ENCODE measurements at regions not wholly inside any gene's neighbourhood (a gene's known extent, or its start where the extent isn't known, plus 50 kb on each side); places are given as distances from the start of the nearest gene placed in this dataset.
"Not testable (repeated sequence)": the region's sequence is repeated elsewhere in the genome, so short reads cannot be mapped to it uniquely, and the experiment has no call there.

- Histone ChIP-seq H3K36me3 (no peaks in the 10 kb centered on the region), H3K27ac (replicated peaks) (no peak overlapping the region), H3K27me3 (ENCODE audit: low read depth) (no peaks in the 10 kb centered on the region), H3K4me3 (no peak overlapping the region), H3K4me1 (no peaks in the 10 kb centered on the region), H3K9me3 (replicated peaks) (no peaks in the 10 kb centered on the region)
- TF ChIP-seq CTCF (IDR thresholded peaks at IDR 0.05; ENCODE audit: borderline replicate concordance) = no peak
- intact Hi-C loops (cut with micrococcal nuclease) = no loop called here
- DNase-seq = no peak
Observed at GRCh38 chr2:20499387-20499786, 52.5 kb downstream of the RHOB start.

- TF ChIP-seq CTCF (IDR thresholded peaks at IDR 0.05; ENCODE audit: borderline replicate concordance) = no peak
- Histone ChIP-seq H3K4me3 (no peak overlapping the region), H3K36me3 (no peaks in the 10 kb centered on the region), H3K9me3 (replicated peaks) (no peaks in the 10 kb centered on the region), H3K27me3 (ENCODE audit: low read depth) (no peaks in the 10 kb centered on the region), H3K27ac (replicated peaks) (no peak overlapping the region), H3K4me1 (no peaks in the 10 kb centered on the region)
- DNase-seq = no peak
- intact Hi-C loops (cut with micrococcal nuclease) = no loop called here
Observed at GRCh38 chr2:20501974-20502373, 55.1 kb downstream of the RHOB start.

- H3K4me1 ChIP-seq; intact Hi-C loops (cut with micrococcal nuclease); DNase-seq; H3K4me3 ChIP-seq; H3K9me3 ChIP-seq (replicated peaks); H3K36me3 ChIP-seq; H3K27ac ChIP-seq (replicated peaks); H3K27me3 ChIP-seq (ENCODE audit: low read depth): not testable (repeated sequence)
Observed at GRCh38 chr2:20502496-20502895, 55.6 kb downstream of the RHOB start.

- H3K36me3 ChIP-seq = no peaks in the 10 kb centered on the region
- intact Hi-C loops (cut with micrococcal nuclease) = no loop called here
Observed at GRCh38 chr2:20504174-20504573, 57.3 kb downstream of the RHOB start.

GRCh38 chr2:20506201-20506685 is 59.4 kb downstream of the RHOB start:
- no peaks in the 10 kb centered on the region for H3K27me3 ChIP-seq (ENCODE audit: low read depth)

More at GRCh38 chr2:20504174-20504573, 57.3 kb downstream of the RHOB start:
- TF ChIP-seq CTCF (IDR thresholded peaks at IDR 0.05; ENCODE audit: borderline replicate concordance) = no peak
- no peaks in the 10 kb centered on the region for H3K4me1 ChIP-seq
- H3K9me3 ChIP-seq (replicated peaks) = no peaks in the 10 kb centered on the region
- no peaks in the 10 kb centered on the region for H3K27me3 ChIP-seq (ENCODE audit: low read depth)
- no peak overlapping the region for H3K4me3 ChIP-seq
- no peak overlapping the region for H3K27ac ChIP-seq (replicated peaks)
- no peak for DNase-seq

More at GRCh38 chr2:20506201-20506685, 59.4 kb downstream of the RHOB start:
- no peak overlapping the region for H3K27ac ChIP-seq (replicated peaks)
- H3K9me3 ChIP-seq (replicated peaks) = no peaks in the 10 kb centered on the region
- TF ChIP-seq CTCF (IDR thresholded peaks at IDR 0.05; ENCODE audit: borderline replicate concordance) = peak; percentile 34
- no peaks in the 10 kb centered on the region for H3K36me3 ChIP-seq
- no peak for DNase-seq
- intact Hi-C loops (cut with micrococcal nuclease) = no loop called here
- H3K4me3 ChIP-seq = no peak overlapping the region
- no peaks in the 10 kb centered on the region for H3K4me1 ChIP-seq

All from left ventricle myocardium inferior (tissue), 1 donor.